Astrocyte of the spinal cord (primary cell): ENCODE measurements at regions not wholly inside any gene's neighbourhood (a gene's known extent, or its start where the extent isn't known, plus 50 kb on each side); places are given as distances from the start of the nearest gene placed in this dataset.

ENCODE experiments used
- DNase-seq: peaks from one replicate; pipeline ENCODE4 v3.0.0; 2011; ENCODE audit warnings: low read depth, low spot score
- H3K4me3 ChIP-seq: 2 replicates; pipeline ENCODE4 v1.5.1; 2011; ENCODE audit warnings: low read depth, mild to moderate bottlenecking, low read length, moderate library complexity
- in situ Hi-C: cut with HindIII; loops from 2 replicates; pipeline ENCODE4 v1.10.0; 2017; ENCODE audit warnings: low sequenced_read_pairs
- TF ChIP-seq, protein P1 (sequence below): IDR thresholded peaks from 2 replicates; pipeline ENCODE4 v1.5.1; 2012; ENCODE audit warnings: low read depth, mild to moderate bottlenecking, low read length, inconsistent platforms

GRCh38 chr5:54897001-54897400, 88.4 kb downstream of the ESM1 start:
- H3K4me3 ChIP-seq = no peak overlapping the region
- in situ Hi-C loops = no loop called here
- TF ChIP-seq, protein P1, sequence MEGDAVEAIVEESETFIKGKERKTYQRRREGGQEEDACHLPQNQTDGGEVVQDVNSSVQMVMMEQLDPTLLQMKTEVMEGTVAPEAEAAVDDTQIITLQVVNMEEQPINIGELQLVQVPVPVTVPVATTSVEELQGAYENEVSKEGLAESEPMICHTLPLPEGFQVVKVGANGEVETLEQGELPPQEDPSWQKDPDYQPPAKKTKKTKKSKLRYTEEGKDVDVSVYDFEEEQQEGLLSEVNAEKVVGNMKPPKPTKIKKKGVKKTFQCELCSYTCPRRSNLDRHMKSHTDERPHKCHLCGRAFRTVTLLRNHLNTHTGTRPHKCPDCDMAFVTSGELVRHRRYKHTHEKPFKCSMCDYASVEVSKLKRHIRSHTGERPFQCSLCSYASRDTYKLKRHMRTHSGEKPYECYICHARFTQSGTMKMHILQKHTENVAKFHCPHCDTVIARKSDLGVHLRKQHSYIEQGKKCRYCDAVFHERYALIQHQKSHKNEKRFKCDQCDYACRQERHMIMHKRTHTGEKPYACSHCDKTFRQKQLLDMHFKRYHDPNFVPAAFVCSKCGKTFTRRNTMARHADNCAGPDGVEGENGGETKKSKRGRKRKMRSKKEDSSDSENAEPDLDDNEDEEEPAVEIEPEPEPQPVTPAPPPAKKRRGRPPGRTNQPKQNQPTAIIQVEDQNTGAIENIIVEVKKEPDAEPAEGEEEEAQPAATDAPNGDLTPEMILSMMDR = no peak
- no peak for DNase-seq

- in situ Hi-C loops = no loop called here
- H3K4me3 ChIP-seq = no peak overlapping the region
- peak; percentile 59 for DNase-seq
- TF ChIP-seq, protein P1 = peak; percentile 67
Measured at GRCh38 chr5:54895816-54896341, 89.5 kb downstream of the ESM1 start.

- in situ Hi-C loops = no loop called here
- TF ChIP-seq, protein P1 = no peak
- no peak for DNase-seq
- H3K4me3 ChIP-seq = no peak overlapping the region
Measured at GRCh38 chr5:54894957-54895815, 90.2 kb downstream of the ESM1 start.

DNA sequence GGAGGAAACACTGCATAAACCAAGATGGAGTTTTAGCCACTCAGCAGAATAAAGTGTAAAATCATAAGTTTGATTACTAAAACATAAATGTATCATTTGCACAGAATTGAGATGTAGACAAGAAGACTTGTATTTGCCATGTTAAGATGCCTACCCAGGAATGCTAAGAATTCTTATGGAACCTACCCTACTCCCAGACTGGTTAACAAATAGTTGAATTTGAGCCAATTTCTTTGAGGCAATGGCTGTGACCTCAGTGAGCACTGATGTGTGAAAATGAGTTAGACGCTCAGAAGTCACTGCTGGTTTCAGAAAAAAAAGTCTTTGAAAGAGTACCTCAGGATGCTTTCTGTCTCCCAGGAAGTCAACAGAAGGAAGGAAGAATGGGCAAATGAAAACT, 95.6 kb downstream of the ESM1 start:
- peak; percentile 79 for DNase-seq
- in situ Hi-C loops = no loop called here

DNA sequence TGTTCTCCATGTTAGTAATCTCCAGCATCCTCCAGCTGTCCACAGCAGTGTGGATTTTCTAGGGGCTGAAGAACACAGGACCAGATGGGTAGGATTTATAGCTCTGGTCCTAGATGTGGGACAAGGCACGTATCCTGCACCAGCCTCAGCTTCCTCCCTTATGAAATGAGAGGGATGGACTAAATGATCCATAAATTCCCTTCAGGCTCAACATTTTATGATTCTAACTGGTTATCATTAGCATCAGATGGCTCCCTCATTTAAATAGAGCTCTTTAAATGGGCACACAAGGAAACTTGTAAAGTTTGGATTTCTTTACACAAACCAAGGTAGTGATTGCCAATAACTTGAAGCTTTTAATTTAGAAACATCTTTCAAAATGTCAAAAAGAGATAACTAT, 97.7 kb downstream of the ESM1 start:
- no peak for DNase-seq
- H3K4me3 ChIP-seq = no peak overlapping the region
- TF ChIP-seq, protein P1 = no peak

More for the DNA sequence above, 95.6 kb downstream of the ESM1 start:
- no peak overlapping the region for H3K4me3 ChIP-seq
- TF ChIP-seq, protein P1 = no peak

DNA sequence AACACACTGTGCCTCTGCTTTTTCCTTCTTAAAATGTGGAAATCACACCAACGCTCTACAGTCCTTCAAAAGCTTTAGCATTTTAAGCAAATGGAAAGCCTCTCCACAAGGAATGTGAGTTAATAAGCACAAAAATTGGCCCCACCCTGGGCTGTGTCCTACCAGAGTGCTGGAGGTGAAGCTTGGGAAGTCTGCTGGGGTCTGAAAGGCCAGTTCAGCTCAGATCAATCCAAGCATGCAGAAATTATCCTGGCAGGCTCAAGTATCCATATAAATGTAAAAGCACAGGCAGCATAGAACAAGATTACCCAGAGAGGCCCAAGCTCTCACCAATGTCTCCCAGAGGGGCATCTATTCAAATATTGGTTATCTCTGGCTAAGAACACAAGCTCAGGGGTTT, 98.5 kb downstream of the ESM1 start:
- DNase-seq = no peak
- no peak overlapping the region for H3K4me3 ChIP-seq
- TF ChIP-seq, protein P1 = no peak
- in situ Hi-C loops = no loop called here

More for the DNA sequence above, 97.7 kb downstream of the ESM1 start:
- in situ Hi-C loops = no loop called here
